ENCODE measurements at regions not wholly inside any gene's neighbourhood (a gene's known extent, or its start where the extent isn't known, plus 50 kb on each side); places are given as distances from the start of the nearest gene placed in this dataset.

DNA sequence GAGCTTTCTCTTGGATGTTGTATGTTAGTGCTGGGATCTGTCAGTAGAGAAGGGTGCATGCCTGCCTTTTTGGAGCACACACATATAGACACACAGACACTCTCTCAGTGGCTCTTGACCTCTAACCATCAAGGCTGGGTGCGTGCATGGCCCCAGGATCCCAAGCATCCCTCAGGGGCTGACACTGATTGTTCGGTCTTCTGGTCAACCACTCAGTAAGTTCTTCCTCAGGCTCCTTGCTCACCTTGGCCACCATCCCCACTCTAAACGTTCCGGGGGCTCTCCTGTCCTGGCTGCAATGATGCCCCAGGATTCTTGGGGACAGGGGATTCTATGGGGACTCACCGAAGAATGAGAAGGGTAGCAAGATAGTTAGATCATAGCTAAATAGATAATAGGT lies 179.6 kb downstream of the SHOX start:
- Histone ChIP-seq H3K79me1 (ENCODE audit: low read length) (no peaks in the 10 kb centered on the region), H3K4me1 (ENCODE audit: control insufficient read depth, low read depth, low read length) (no peaks in the 10 kb centered on the region), H2BK5ac (ENCODE audit: low read length) (no peak overlapping the region), H4K8ac (ENCODE audit: low read depth, low read length) (no peak overlapping the region), H3K27ac (ENCODE audit: low read depth, low read length) (no peak overlapping the region), H2BK15ac (replicated peaks; ENCODE audit: low read depth) (no peak overlapping the region), H3K56ac (ENCODE audit: low read length) (no peak overlapping the region), H2AK5ac (ENCODE audit: low read length) (no peak overlapping the region), H4K5ac (ENCODE audit: low read length) (no peak overlapping the region), H3K9ac (ENCODE audit: low read length) (no peak overlapping the region), H3K23ac (ENCODE audit: low read length) (no peak overlapping the region), H3K36me3 (ENCODE audit: control insufficient read depth, insufficient read depth, low read length) (no peaks in the 10 kb centered on the region), H2BK120ac (ENCODE audit: low read depth, low read length) (no peak overlapping the region), H3K4ac (ENCODE audit: low read depth, low read length) (no peak overlapping the region), H3K27me3 (ENCODE audit: insufficient read depth, low read length, poor library complexity) (no peaks in the 10 kb centered on the region), H3K79me2 (ENCODE audit: control insufficient read depth, insufficient read depth, low read length) (no peaks in the 10 kb centered on the region), H3K4me2 (ENCODE audit: low read length) (no peak overlapping the region), H3K4me3 (ENCODE audit: low read length) (no peak overlapping the region), H3K18ac (ENCODE audit: low read length) (no peak overlapping the region)
- DNase-seq, result no peak
- WGBS (ENCODE audit: extremely low coverage, insufficient coverage, low lambda C conversion rate), result no CpG with 5 or more reads among the region's 5 CpGs

DNA sequence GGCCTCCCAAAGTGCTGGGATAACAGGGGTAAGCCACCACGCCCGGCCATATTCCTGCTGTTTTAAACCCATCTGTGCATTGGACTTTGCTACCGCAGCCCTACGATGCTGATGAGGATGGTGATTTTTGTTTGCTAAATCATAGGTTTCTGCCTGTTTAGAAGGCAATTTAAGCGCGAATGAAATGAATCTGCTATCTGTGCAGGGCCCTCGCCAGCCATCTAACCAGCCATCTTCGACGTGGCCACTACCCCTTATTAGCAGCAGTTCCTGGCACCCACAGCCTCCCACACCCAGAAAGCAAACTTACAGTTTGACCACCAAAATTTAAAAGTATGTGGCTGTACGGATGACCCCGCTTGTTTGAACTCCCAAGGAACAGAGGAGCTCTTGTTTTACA lies 178.5 kb downstream of the SHOX start:
- Histone ChIP-seq H2BK15ac (replicated peaks; ENCODE audit: low read depth) (no peak overlapping the region), H2BK120ac (ENCODE audit: low read depth, low read length) (no peak overlapping the region), H2BK5ac (ENCODE audit: low read length) (no peak overlapping the region), H4K5ac (ENCODE audit: low read length) (no peak overlapping the region), H2AK5ac (ENCODE audit: low read length) (no peak overlapping the region), H4K8ac (ENCODE audit: low read depth, low read length) (no peak overlapping the region), H3K23ac (ENCODE audit: low read length) (no peak overlapping the region), H3K4ac (ENCODE audit: low read depth, low read length) (no peak overlapping the region), H3K36me3 (ENCODE audit: control insufficient read depth, insufficient read depth, low read length) (no peaks in the 10 kb centered on the region), H3K27me3 (ENCODE audit: insufficient read depth, low read length, poor library complexity) (no peaks in the 10 kb centered on the region), H3K18ac (ENCODE audit: low read length) (no peak overlapping the region), H3K27ac (ENCODE audit: low read depth, low read length) (no peak overlapping the region), H3K4me2 (ENCODE audit: low read length) (no peak overlapping the region), H3K79me2 (ENCODE audit: control insufficient read depth, insufficient read depth, low read length) (no peaks in the 10 kb centered on the region), H3K56ac (ENCODE audit: low read length) (no peak overlapping the region), H3K4me3 (ENCODE audit: low read length) (no peak overlapping the region), H3K4me1 (ENCODE audit: control insufficient read depth, low read depth, low read length) (no peaks in the 10 kb centered on the region), H3K9ac (ENCODE audit: low read length) (no peak overlapping the region), H3K79me1 (ENCODE audit: low read length) (no peaks in the 10 kb centered on the region)
- DNase-seq, result no peak
- WGBS (ENCODE audit: extremely low coverage, insufficient coverage, low lambda C conversion rate), result no CpG with 5 or more reads among the region's 11 CpGs

DNA sequence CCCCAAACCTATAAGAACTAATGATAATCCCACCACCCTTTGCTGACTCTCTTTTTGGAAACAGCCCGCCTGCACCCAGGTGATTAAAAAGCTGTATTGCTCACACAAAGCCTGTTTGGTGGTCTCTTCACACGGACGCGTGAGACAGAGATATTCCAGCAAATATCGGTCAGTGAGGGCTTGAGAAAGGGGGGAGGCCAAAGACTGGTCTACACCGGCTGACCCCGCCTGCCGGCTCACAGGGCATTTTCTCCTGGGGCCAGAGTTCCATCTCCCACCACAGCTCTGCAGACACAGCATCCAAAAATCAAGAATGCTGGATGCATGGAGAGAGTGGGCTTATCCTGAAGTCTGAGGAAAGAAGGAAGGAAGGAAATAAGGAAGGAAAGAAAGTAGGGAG lies 176.0 kb downstream of the SHOX start:
- H2BK15ac ChIP-seq (replicated peaks; ENCODE audit: low read depth), result no peak overlapping the region
- no peak overlapping the region for H4K5ac ChIP-seq (ENCODE audit: low read length)
- H2AK5ac ChIP-seq (ENCODE audit: low read length), result no peak overlapping the region
- H2BK5ac ChIP-seq (ENCODE audit: low read length), result no peak overlapping the region
- H3K56ac ChIP-seq (ENCODE audit: low read length), result no peak overlapping the region
- H3K4me2 ChIP-seq (ENCODE audit: low read length), result no peak overlapping the region
- no peak overlapping the region for H3K18ac ChIP-seq (ENCODE audit: low read length)
- no peaks in the 10 kb centered on the region for H3K36me3 ChIP-seq (ENCODE audit: control insufficient read depth, insufficient read depth, low read length)
- DNase-seq, result no peak
- no peak overlapping the region for H2BK120ac ChIP-seq (ENCODE audit: low read depth, low read length)
- H3K79me2 ChIP-seq (ENCODE audit: control insufficient read depth, insufficient read depth, low read length), result no peaks in the 10 kb centered on the region
- H3K4me3 ChIP-seq (ENCODE audit: low read length), result no peak overlapping the region
- H3K23ac ChIP-seq (ENCODE audit: low read length), result no peak overlapping the region
- no CpG with 5 or more reads among the region's 8 CpGs for WGBS (ENCODE audit: extremely low coverage, insufficient coverage, low lambda C conversion rate)
- H3K27me3 ChIP-seq (ENCODE audit: insufficient read depth, low read length, poor library complexity), result no peaks in the 10 kb centered on the region
- H3K4ac ChIP-seq (ENCODE audit: low read depth, low read length), result no peak overlapping the region
- H4K8ac ChIP-seq (ENCODE audit: low read depth, low read length), result no peak overlapping the region
- no peak overlapping the region for H3K9ac ChIP-seq (ENCODE audit: low read length)
- H3K79me1 ChIP-seq (ENCODE audit: low read length), result no peaks in the 10 kb centered on the region
- H3K4me1 ChIP-seq (ENCODE audit: control insufficient read depth, low read depth, low read length), result no peaks in the 10 kb centered on the region
- H3K27ac ChIP-seq (ENCODE audit: low read depth, low read length), result no peak overlapping the region

DNA sequence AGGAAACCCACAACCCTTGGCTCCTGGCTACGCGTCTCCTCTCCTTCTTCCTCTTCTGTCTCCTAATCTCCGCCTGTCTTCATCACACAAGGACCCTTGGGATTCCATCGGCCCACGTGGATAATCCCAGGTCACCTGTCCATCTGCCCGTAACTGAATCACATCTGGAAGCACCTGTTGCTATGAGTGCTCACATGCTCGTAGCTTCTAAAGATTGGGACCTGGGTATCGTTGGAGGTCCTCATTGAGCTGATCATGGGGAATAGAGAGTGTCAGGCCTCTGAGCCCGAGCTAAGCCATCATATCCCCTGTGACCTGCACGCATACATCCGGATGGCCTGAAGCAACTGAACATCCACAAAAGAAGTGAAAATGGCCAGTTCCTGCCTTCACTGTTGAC lies 175.4 kb downstream of the SHOX start:
- H4K8ac ChIP-seq (ENCODE audit: low read depth, low read length), result no peak overlapping the region
- no peak overlapping the region for H3K9ac ChIP-seq (ENCODE audit: low read length)
- H2AK5ac ChIP-seq (ENCODE audit: low read length), result no peak overlapping the region
- H2BK5ac ChIP-seq (ENCODE audit: low read length), result no peak overlapping the region
- no peak overlapping the region for H3K18ac ChIP-seq (ENCODE audit: low read length)
- H3K27ac ChIP-seq (ENCODE audit: low read depth, low read length), result no peak overlapping the region
- no peak overlapping the region for H2BK120ac ChIP-seq (ENCODE audit: low read depth, low read length)
- no peaks in the 10 kb centered on the region for H3K36me3 ChIP-seq (ENCODE audit: control insufficient read depth, insufficient read depth, low read length)
- no peaks in the 10 kb centered on the region for H3K79me2 ChIP-seq (ENCODE audit: control insufficient read depth, insufficient read depth, low read length)
- no peak overlapping the region for H3K56ac ChIP-seq (ENCODE audit: low read length)
- no CpG with 5 or more reads among the region's 11 CpGs for WGBS (ENCODE audit: extremely low coverage, insufficient coverage, low lambda C conversion rate)
- no peak overlapping the region for H3K4ac ChIP-seq (ENCODE audit: low read depth, low read length)
- H3K4me3 ChIP-seq (ENCODE audit: low read length), result no peak overlapping the region
- no peak overlapping the region for H3K23ac ChIP-seq (ENCODE audit: low read length)
- DNase-seq, result no peak
- no peak overlapping the region for H3K4me2 ChIP-seq (ENCODE audit: low read length)
- no peaks in the 10 kb centered on the region for H3K27me3 ChIP-seq (ENCODE audit: insufficient read depth, low read length, poor library complexity)
- H3K4me1 ChIP-seq (ENCODE audit: control insufficient read depth, low read depth, low read length), result no peaks in the 10 kb centered on the region
- H4K5ac ChIP-seq (ENCODE audit: low read length), result no peak overlapping the region
- no peaks in the 10 kb centered on the region for H3K79me1 ChIP-seq (ENCODE audit: low read length)
- no peak overlapping the region for H2BK15ac ChIP-seq (replicated peaks; ENCODE audit: low read depth)

DNA sequence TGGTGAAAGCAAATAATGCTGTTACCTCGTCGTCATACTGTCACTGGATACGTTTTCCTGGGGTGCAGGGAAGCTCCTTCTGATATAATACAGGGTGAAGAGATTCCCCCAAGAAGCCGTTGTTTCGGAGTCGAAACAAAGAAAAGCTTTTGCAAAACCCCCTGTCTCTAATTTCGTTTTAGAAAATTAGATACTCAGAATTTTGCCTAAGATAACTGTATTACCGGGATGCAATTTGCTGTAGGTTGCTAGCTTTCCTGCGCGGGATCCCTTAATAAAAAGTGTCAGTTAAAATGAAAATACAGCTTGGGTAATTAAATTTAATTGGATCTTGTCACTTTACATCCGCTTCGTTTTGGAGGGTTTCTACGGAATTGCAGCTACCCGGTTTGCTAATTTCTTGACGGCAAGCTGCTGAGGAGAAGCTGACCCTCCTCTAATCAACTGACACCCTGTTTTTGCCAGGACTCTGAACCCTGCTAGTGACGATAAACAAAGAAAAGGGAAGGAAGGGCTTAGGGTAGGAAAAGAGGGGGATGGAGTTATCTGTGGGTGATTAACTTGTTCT lies 174.6 kb downstream of the SHOX start:
- no peak overlapping the region for H2BK5ac ChIP-seq (ENCODE audit: low read length)
- WGBS (ENCODE audit: extremely low coverage, insufficient coverage, low lambda C conversion rate), result no CpG with 5 or more reads among the region's 16 CpGs
- no peak overlapping the region for H2BK120ac ChIP-seq (ENCODE audit: low read depth, low read length)
- H3K4me2 ChIP-seq (ENCODE audit: low read length), result no peak overlapping the region
- no peaks in the 10 kb centered on the region for H3K4me1 ChIP-seq (ENCODE audit: control insufficient read depth, low read depth, low read length)
- no peaks in the 10 kb centered on the region for H3K27me3 ChIP-seq (ENCODE audit: insufficient read depth, low read length, poor library complexity)
- H3K79me2 ChIP-seq (ENCODE audit: control insufficient read depth, insufficient read depth, low read length), result no peaks in the 10 kb centered on the region
- H3K36me3 ChIP-seq (ENCODE audit: control insufficient read depth, insufficient read depth, low read length), result no peaks in the 10 kb centered on the region
- H2AK5ac ChIP-seq (ENCODE audit: low read length), result no peak overlapping the region
- H3K9ac ChIP-seq (ENCODE audit: low read length), result no peak overlapping the region
- H3K79me1 ChIP-seq (ENCODE audit: low read length), result no peaks in the 10 kb centered on the region
- H2BK15ac ChIP-seq (replicated peaks; ENCODE audit: low read depth), result no peak overlapping the region
- H3K56ac ChIP-seq (ENCODE audit: low read length), result no peak overlapping the region
- no peak overlapping the region for H3K18ac ChIP-seq (ENCODE audit: low read length)
- H3K27ac ChIP-seq (ENCODE audit: low read depth, low read length), result no peak overlapping the region
- DNase-seq, result no peak
- no peak overlapping the region for H3K4me3 ChIP-seq (ENCODE audit: low read length)
- H4K8ac ChIP-seq (ENCODE audit: low read depth, low read length), result no peak overlapping the region
- H3K4ac ChIP-seq (ENCODE audit: low read depth, low read length), result no peak overlapping the region
- no peak overlapping the region for H4K5ac ChIP-seq (ENCODE audit: low read length)
- H3K23ac ChIP-seq (ENCODE audit: low read length), result no peak overlapping the region

DNA sequence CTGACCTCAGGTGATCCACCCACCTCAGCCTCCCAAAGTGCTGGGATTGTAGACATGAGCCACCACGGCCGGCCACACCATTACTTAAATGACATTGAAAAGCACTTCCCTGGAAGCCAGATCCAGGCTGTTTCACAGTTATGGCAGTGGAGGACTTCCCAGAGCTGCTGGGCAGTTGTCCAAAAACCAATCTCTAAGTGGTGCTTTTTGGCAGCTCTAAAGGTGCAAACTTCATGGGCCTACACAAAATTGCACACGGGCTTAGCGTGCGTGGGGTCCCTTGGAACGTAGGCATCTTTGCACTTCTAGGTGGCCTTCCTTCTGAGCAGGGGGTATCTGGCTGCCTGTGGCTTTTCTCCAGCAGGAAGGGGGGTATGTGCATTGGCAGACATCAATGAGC lies 172.3 kb downstream of the SHOX start:
- no peak overlapping the region for H2BK15ac ChIP-seq (replicated peaks; ENCODE audit: low read depth)
- DNase-seq, result no peak
- H2BK120ac ChIP-seq (ENCODE audit: low read depth, low read length), result no peak overlapping the region
- H3K27me3 ChIP-seq (ENCODE audit: insufficient read depth, low read length, poor library complexity), result no peaks in the 10 kb centered on the region
- no peak overlapping the region for H4K5ac ChIP-seq (ENCODE audit: low read length)
- H3K79me2 ChIP-seq (ENCODE audit: control insufficient read depth, insufficient read depth, low read length), result no peaks in the 10 kb centered on the region
- H4K8ac ChIP-seq (ENCODE audit: low read depth, low read length), result no peak overlapping the region
- no peak overlapping the region for H3K9ac ChIP-seq (ENCODE audit: low read length)
- H2AK5ac ChIP-seq (ENCODE audit: low read length), result no peak overlapping the region
- H2BK5ac ChIP-seq (ENCODE audit: low read length), result no peak overlapping the region
- H3K4ac ChIP-seq (ENCODE audit: low read depth, low read length), result no peak overlapping the region
- no peak overlapping the region for H3K23ac ChIP-seq (ENCODE audit: low read length)
- no peak overlapping the region for H3K4me3 ChIP-seq (ENCODE audit: low read length)
- no peak overlapping the region for H3K56ac ChIP-seq (ENCODE audit: low read length)
- H3K18ac ChIP-seq (ENCODE audit: low read length), result no peak overlapping the region
- H3K79me1 ChIP-seq (ENCODE audit: low read length), result no peaks in the 10 kb centered on the region
- no CpG with 5 or more reads among the region's 6 CpGs for WGBS (ENCODE audit: extremely low coverage, insufficient coverage, low lambda C conversion rate)
- no peak overlapping the region for H3K27ac ChIP-seq (ENCODE audit: low read depth, low read length)
- H3K4me1 ChIP-seq (ENCODE audit: control insufficient read depth, low read depth, low read length), result no peaks in the 10 kb centered on the region
- H3K4me2 ChIP-seq (ENCODE audit: low read length), result no peak overlapping the region
- H3K36me3 ChIP-seq (ENCODE audit: control insufficient read depth, insufficient read depth, low read length), result no peaks in the 10 kb centered on the region
